K562 (cell line): ENCODE measurements at regions not wholly inside any gene's neighbourhood (a gene's known extent, or its start where the extent isn't known, plus 50 kb on each side); places are given as distances from the start of the nearest gene placed in this dataset.

Source experiments
- ATAC-seq: fragments of 200-7000 bp; cut with Tn5 transposase; 3 replicates; pipeline ENCODE4 v1.9.1; 2020; ENCODE audit warnings: moderate library complexity
- BruUV-seq: library from RNA; stranded (reverse); fragments of 400-500 nt; replicated peaks from 2 replicates; lab custom pipeline; 2021; lab: Mats Ljungman, UMichigan
- CTCF ChIA-PET: fragments of 300-600 bp; formaldehyde crosslinking; extraction: SDS; loops from one replicate; lab custom pipeline; 2021; ENCODE audit warnings: low intra/inter-chr PET ratio; lab: Yijun Ruan, JAX
- POLR2A ChIA-PET: fragments of 300-600, 350-650 bp; sonication (Branson Sonifier 250); formaldehyde crosslinking; extraction: SDS; loops from one replicate; lab custom pipeline; 2021; ENCODE audit warnings: antibody characterized with exemption, inconsistent platforms; lab: Yijun Ruan, JAX
- DNase-seq, 4 experiments: peaks; one replicate each; pipeline versions ENCODE4 v3.0.0 to v3.0.0-alpha.2; 2011 to 2018; ENCODE audit warnings: low spot score in 3 of 4, mixed read lengths in 3 of 4; ENCODE audit errors: extremely low read depth in 1 of 4
- FAIRE-seq: peaks from 2 replicates; lab custom pipeline; 2011; peaks lifted over from hg19 to GRCh38; lab: Jason Lieb, UNC
- H2AFZ ChIP-seq: 2 replicates; pipeline ENCODE4 v1.6.0; 2011; ENCODE audit warnings: low read depth, low read length, control low read depth, inconsistent platforms
- H3K27ac ChIP-seq: fragments of 200-600 bp; 3 replicates; pipeline ENCODE4 v1.8.0; 2011; ENCODE audit warnings: low read depth, mild to moderate bottlenecking, control low read depth, inconsistent platforms, low read length, moderate library complexity, mixed read lengths; ENCODE audit errors: extremely low read depth
- H3K27me3 ChIP-seq, 2 experiments: fragments of 300-600 bp in 1 of 2; 2 replicates in 1 of 2; 3 replicates in 1 of 2; pipeline versions ENCODE4 v1.6.0 to v1.8.0; 2011; ENCODE audit warnings: inconsistent platforms in 2 of 2, low read length in 2 of 2, mild to moderate bottlenecking in 1 of 2, mixed read lengths in 1 of 2, moderate library complexity in 1 of 2; ENCODE audit not compliant: control insufficient read depth in 2 of 2, insufficient read depth in 2 of 2
- H3K36me3 ChIP-seq: fragments of 300-600 bp; 3 replicates; pipeline ENCODE4 v1.8.0; 2011; ENCODE audit warnings: mild to moderate bottlenecking, low read length, inconsistent platforms; ENCODE audit not compliant: control insufficient read depth, insufficient read depth
- H3K4me1 ChIP-seq, 2 experiments: fragments of 200-600 bp in 1 of 2; replicated peaks in 1 of 2; 2 replicates in 1 of 2; 3 replicates in 1 of 2; pipeline versions ENCODE4 v1.5.1 to v1.8.0; 2011; ENCODE audit warnings: inconsistent platforms in 2 of 2, low read length in 2 of 2, mild to moderate bottlenecking in 1 of 2, mixed read lengths in 1 of 2, moderate library complexity in 1 of 2; ENCODE audit not compliant: control insufficient read depth in 2 of 2, insufficient read depth in 2 of 2
- H3K4me2 ChIP-seq: 2 replicates; pipeline ENCODE4 v1.6.1; 2011; ENCODE audit warnings: low read length, control low read depth, inconsistent platforms, mixed read lengths; ENCODE audit not compliant: insufficient read depth
- H3K4me3 ChIP-seq: fragments of 200-600 bp; sonication (generic), shearing (Covaris generic); 2 replicates; pipeline ENCODE4 v1.5.1; 2016; ENCODE audit warnings: control low read depth, inconsistent platforms
- H3K79me2 ChIP-seq: fragments of 200-600 bp; 3 replicates; pipeline ENCODE4 v1.8.0; 2011; ENCODE audit warnings: low read length, inconsistent platforms; ENCODE audit not compliant: control insufficient read depth, insufficient read depth
- H3K9ac ChIP-seq, 2 experiments: 2 replicates each; pipeline versions ENCODE4 v1.6.0 to v1.6.1; 2011; ENCODE audit warnings: low read depth in 2 of 2, low read length in 2 of 2, control low read depth in 1 of 2, inconsistent platforms in 1 of 2, mild to moderate bottlenecking in 1 of 2, mixed read lengths in 1 of 2; ENCODE audit not compliant: insufficient read depth in 1 of 2
- H3K9me1 ChIP-seq: one replicate; pipeline ENCODE4 v1.6.0; 2011; ENCODE audit warnings: inconsistent platforms, mild to moderate bottlenecking, low read length, moderate library complexity; ENCODE audit not compliant: control insufficient read depth, insufficient read depth
- H3K9me3 ChIP-seq: replicated peaks from 2 replicates; pipeline ENCODE4 v1.5.1; 2011; ENCODE audit warnings: low read depth, low read length, inconsistent platforms; ENCODE audit not compliant: control insufficient read depth, insufficient read depth
- H4K20me1 ChIP-seq: replicated peaks from 2 replicates; pipeline ENCODE4 v1.6.1; 2011; ENCODE audit warnings: low read length, inconsistent platforms, mixed read lengths; ENCODE audit not compliant: control insufficient read depth, insufficient read depth
- CHD4 ChIP-seq: fragments of 200-600 bp; sonication (generic); IDR thresholded peaks from 3 replicates; pipeline ENCODE4 v1.6.1; 2012; ENCODE audit warnings: low read depth, mild to moderate bottlenecking, mixed read lengths, low read length, inconsistent platforms; ENCODE audit not compliant: insufficient read depth, insufficient replicate concordance, poor library complexity, severe bottlenecking
- DMBX1 ChIP-seq: fragments of 250-450 bp; sonication (Bioruptor Pico); IDR thresholded peaks from 2 replicates; pipeline ENCODE4 v1.8.0; 2022; ENCODE audit warnings: inconsistent platforms, mild to moderate bottlenecking, moderate library complexity, borderline replicate concordance
- E2F3 ChIP-seq: fragments of 250-450 bp; sonication (Bioruptor Pico); IDR thresholded peaks from 2 replicates; pipeline ENCODE4 v1.4.0; 2020; ENCODE audit warnings: mild to moderate bottlenecking
- GATAD2A ChIP-seq: fragments of 450-650 bp; IDR thresholded peaks from 2 replicates; pipeline ENCODE4 v1.6.1; 2017
- GATAD2B ChIP-seq: fragments of 450-650 bp; IDR thresholded peaks from 2 replicates; pipeline ENCODE4 v1.6.1; 2017; ENCODE audit warnings: mild to moderate bottlenecking, borderline replicate concordance
- GMEB1 ChIP-seq: fragments of 250-450 bp; sonication (Bioruptor Pico); IDR thresholded peaks from 2 replicates; pipeline ENCODE4 v1.4.0; 2020; ENCODE audit warnings: mild to moderate bottlenecking
- HNRNPLL ChIP-seq: fragments of 200-400 bp; formaldehyde crosslinking; IDR thresholded peaks from 2 replicates; pipeline ENCODE4 v1.6.1; 2017; ENCODE audit warnings: low read length, low read depth, mild to moderate bottlenecking; ENCODE audit not compliant: poor library complexity, severe bottlenecking
- MAFF ChIP-seq: IDR thresholded peaks from 2 replicates; pipeline ENCODE4 v1.6.1; 2012; ENCODE audit warnings: low read length, improper control_type of control experiment
- MEF2A ChIP-seq: IDR thresholded peaks from 2 replicates; pipeline ENCODE4 v1.6.1; 2011; ENCODE audit warnings: low read depth, mild to moderate bottlenecking, low read length, moderate library complexity; ENCODE audit not compliant: control insufficient read depth
- MYNN ChIP-seq, 2 experiments: sonication (generic); formaldehyde crosslinking in 1 of 2; IDR thresholded peaks; 2 replicates each; pipeline versions ENCODE4 v1.5.0 to v1.6.1; 2016 to 2020; ENCODE audit warnings: antibody characterized with exemption in 1 of 2, missing genetic modification reagents in 1 of 2
- NFRKB ChIP-seq: fragments of 450-650 bp; IDR thresholded peaks from 2 replicates; pipeline ENCODE4 v1.6.1; 2016; ENCODE audit warnings: low read depth
- POLR2AphosphoS5 ChIP-seq: IDR thresholded peaks from 2 replicates; pipeline ENCODE4 v1.6.1; 2011; ENCODE audit warnings: mild to moderate bottlenecking, low read depth, low read length, moderate library complexity; ENCODE audit not compliant: control insufficient read depth, insufficient read depth
- RFX1 ChIP-seq: fragments of 450-650 bp; IDR thresholded peaks from 2 replicates; pipeline ENCODE4 v1.6.1; 2016; ENCODE audit warnings: mild to moderate bottlenecking, moderate library complexity
- SMAD2 ChIP-seq: fragments of 150-350 bp; IDR thresholded peaks from 2 replicates; pipeline ENCODE4 v1.6.1; 2014; ENCODE audit warnings: low read depth, mild to moderate bottlenecking, low read length
- SNAPC5 ChIP-seq: fragments of 250-450 bp; sonication (Bioruptor Pico); IDR thresholded peaks from 2 replicates; pipeline ENCODE4 v1.8.0; 2021; ENCODE audit warnings: moderate library complexity, mild to moderate bottlenecking, inconsistent platforms
- TCF3 ChIP-seq: sonication (generic); formaldehyde crosslinking; IDR thresholded peaks from 2 replicates; pipeline ENCODE4 v1.4.0; 2020; ENCODE audit warnings: mild to moderate bottlenecking, missing genetic modification reagents
- ZBTB8A ChIP-seq: fragments of 450-650 bp; IDR thresholded peaks from 2 replicates; pipeline ENCODE4 v1.6.1; 2018; ENCODE audit warnings: mild to moderate bottlenecking, moderate library complexity; ENCODE audit not compliant: partially characterized antibody
- ZNF316 ChIP-seq: fragments of 450-650 bp; IDR thresholded peaks from 2 replicates; pipeline ENCODE4 v1.6.1; 2016
- ZNF77 ChIP-seq: fragments of 250-450 bp; sonication (Bioruptor Pico); IDR thresholded peaks from 2 replicates; pipeline ENCODE4 v1.5.0; 2020
- ZSCAN32 ChIP-seq: fragments of 450-650 bp; formaldehyde crosslinking; IDR thresholded peaks from 2 replicates; pipeline ENCODE4 v1.4.0; 2020; ENCODE audit warnings: mild to moderate bottlenecking, moderate library complexity
- WGBS: fragments of 100-300 bp; shearing (Covaris generic); methylation state at CpG from one replicate; pipeline ENCODE4 v1.1.6; 2016; ENCODE audit warnings: low coverage, mixed read lengths; ENCODE audit not compliant: insufficient coverage; ENCODE audit errors: missing lambda C conversion rate; 5-methylcytosine and 5-hydroxymethylcytosine counted together
- in situ Hi-C: fragments of 300-500 bp; cut with MboI; formaldehyde crosslinking; loops from 4 replicates; pipeline ENCODE4 v1.15.0; 2018; ENCODE audit warnings: inconsistent platforms, mixed read lengths
- intact Hi-C: fragments of 100-400 bp; cut with micrococcal nuclease; formaldehyde crosslinking; loops from 2 replicates; pipeline ENCODE4 v1.14.2; 2022

- no peak overlapping the region for H3K4me2 ChIP-seq
- no peak overlapping the region for H3K4me3 ChIP-seq
- TF ChIP-seq SNAPC5 (CRISPR knock-in tag) (no peak), POLR2AphosphoS5 (no peak), ZNF77 (CRISPR knock-in tag) (no peak), NFRKB (no peak), MYNN (IDR thresholded peaks at IDR 0.05) (no peak), MYNN (CRISPR knock-in tag; IDR thresholded peaks at IDR 0.05) (no peak), MEF2A (no peak), ZNF316 (no peak), RFX1 (no peak), MAFF (no peak), TCF3 (CRISPR knock-in tag) (no peak), E2F3 (CRISPR knock-in tag) (no peak), GATAD2B (no peak), CHD4 (no peak), SMAD2 (no peak), GMEB1 (CRISPR knock-in tag) (no peak), DMBX1 (CRISPR knock-in tag) (no peak), ZBTB8A (no peak), GATAD2A (no peak), HNRNPLL (no peak), ZSCAN32 (CRISPR knock-in tag) (no peak)
- H3K9ac ChIP-seq: no peak overlapping the region
- H2AFZ ChIP-seq: no peak overlapping the region
- CTCF ChIA-PET: no interaction called here
- no peak for FAIRE-seq
- H3K36me3 ChIP-seq: no peaks in the 10 kb centered on the region
- intact Hi-C loops (no loop called here), in situ Hi-C loops (no loop called here)
- POLR2A ChIA-PET: interaction anchor here (0.7 kb wide), 1 partner anchor 414 kb away, joined by 3 read pairs; no protein-coding TSS in a partner anchor
- H3K9me3 ChIP-seq: no peaks in the 10 kb centered on the region
- H3K27ac ChIP-seq: no peak overlapping the region
- no peaks in the 10 kb centered on the region for H3K27me3 ChIP-seq
- no TSS peak for BruUV-seq
- H3K9me1 ChIP-seq: no peaks in the 10 kb centered on the region
- H3K4me1 ChIP-seq: no peaks in the 10 kb centered on the region
- no peaks in the 10 kb centered on the region for H4K20me1 ChIP-seq
- ATAC-seq: no peak
- H3K79me2 ChIP-seq: no peaks in the 10 kb centered on the region
- DNase-seq: no peak
- WGBS: 2% methylated on average over 3 of the region's 3 CpGs
Measured at GRCh38 chr6:8243475-8243874, 141.1 kb upstream of the EEF1E1 start.
